K562 (cell line): ENCODE measurements at regions not wholly inside any gene's neighbourhood (a gene's known extent, or its start where the extent isn't known, plus 50 kb on each side); places are given as distances from the start of the nearest gene placed in this dataset.
A peak's percentile ranks its signal among the peaks of the same experiment; 100 is the strongest.

Experiments used
- ATAC-seq: fragments of 200-7000 bp; cut with Tn5 transposase; 3 replicates; pipeline ENCODE4 v1.9.1; 2020; ENCODE audit warnings: moderate library complexity
- BruUV-seq: library from RNA; stranded (reverse); fragments of 400-500 nt; replicated peaks from 2 replicates; lab custom pipeline; 2021; lab: Mats Ljungman, UMichigan
- CTCF ChIA-PET: fragments of 300-600 bp; formaldehyde crosslinking; extraction: SDS; loops from one replicate; lab custom pipeline; 2021; ENCODE audit warnings: low intra/inter-chr PET ratio; lab: Yijun Ruan, JAX
- POLR2A ChIA-PET: fragments of 300-600, 350-650 bp; sonication (Branson Sonifier 250); formaldehyde crosslinking; extraction: SDS; loops from one replicate; lab custom pipeline; 2021; ENCODE audit warnings: antibody characterized with exemption, inconsistent platforms; lab: Yijun Ruan, JAX
- DNase-seq, 4 experiments: peaks; one replicate each; pipeline versions ENCODE4 v3.0.0 to v3.0.0-alpha.2; 2011 to 2018; ENCODE audit warnings: low spot score in 3 of 4, mixed read lengths in 3 of 4; ENCODE audit errors: extremely low read depth in 1 of 4
- FAIRE-seq: peaks from 2 replicates; lab custom pipeline; 2011; peaks lifted over from hg19 to GRCh38; lab: Jason Lieb, UNC
- H2AFZ ChIP-seq: 2 replicates; pipeline ENCODE4 v1.6.0; 2011; ENCODE audit warnings: low read depth, low read length, control low read depth, inconsistent platforms
- H3K27ac ChIP-seq: fragments of 200-600 bp; 3 replicates; pipeline ENCODE4 v1.8.0; 2011; ENCODE audit warnings: low read depth, mild to moderate bottlenecking, control low read depth, inconsistent platforms, low read length, moderate library complexity, mixed read lengths; ENCODE audit errors: extremely low read depth
- H3K27me3 ChIP-seq, 2 experiments: fragments of 300-600 bp in 1 of 2; 2 replicates in 1 of 2; 3 replicates in 1 of 2; pipeline versions ENCODE4 v1.6.0 to v1.8.0; 2011; ENCODE audit warnings: inconsistent platforms in 2 of 2, low read length in 2 of 2, mild to moderate bottlenecking in 1 of 2, mixed read lengths in 1 of 2, moderate library complexity in 1 of 2; ENCODE audit not compliant: control insufficient read depth in 2 of 2, insufficient read depth in 2 of 2
- H3K36me3 ChIP-seq: fragments of 300-600 bp; 3 replicates; pipeline ENCODE4 v1.8.0; 2011; ENCODE audit warnings: mild to moderate bottlenecking, low read length, inconsistent platforms; ENCODE audit not compliant: control insufficient read depth, insufficient read depth
- H3K4me1 ChIP-seq, 2 experiments: fragments of 200-600 bp in 1 of 2; replicated peaks in 1 of 2; 2 replicates in 1 of 2; 3 replicates in 1 of 2; pipeline versions ENCODE4 v1.5.1 to v1.8.0; 2011; ENCODE audit warnings: inconsistent platforms in 2 of 2, low read length in 2 of 2, mild to moderate bottlenecking in 1 of 2, mixed read lengths in 1 of 2, moderate library complexity in 1 of 2; ENCODE audit not compliant: control insufficient read depth in 2 of 2, insufficient read depth in 2 of 2
- H3K4me2 ChIP-seq: 2 replicates; pipeline ENCODE4 v1.6.1; 2011; ENCODE audit warnings: low read length, control low read depth, inconsistent platforms, mixed read lengths; ENCODE audit not compliant: insufficient read depth
- H3K4me3 ChIP-seq: fragments of 200-600 bp; sonication (generic), shearing (Covaris generic); 2 replicates; pipeline ENCODE4 v1.5.1; 2016; ENCODE audit warnings: control low read depth, inconsistent platforms
- H3K79me2 ChIP-seq: fragments of 200-600 bp; 3 replicates; pipeline ENCODE4 v1.8.0; 2011; ENCODE audit warnings: low read length, inconsistent platforms; ENCODE audit not compliant: control insufficient read depth, insufficient read depth
- H3K9ac ChIP-seq, 2 experiments: 2 replicates each; pipeline versions ENCODE4 v1.6.0 to v1.6.1; 2011; ENCODE audit warnings: low read depth in 2 of 2, low read length in 2 of 2, control low read depth in 1 of 2, inconsistent platforms in 1 of 2, mild to moderate bottlenecking in 1 of 2, mixed read lengths in 1 of 2; ENCODE audit not compliant: insufficient read depth in 1 of 2
- H3K9me1 ChIP-seq: one replicate; pipeline ENCODE4 v1.6.0; 2011; ENCODE audit warnings: inconsistent platforms, mild to moderate bottlenecking, low read length, moderate library complexity; ENCODE audit not compliant: control insufficient read depth, insufficient read depth
- H3K9me3 ChIP-seq: replicated peaks from 2 replicates; pipeline ENCODE4 v1.5.1; 2011; ENCODE audit warnings: low read depth, low read length, inconsistent platforms; ENCODE audit not compliant: control insufficient read depth, insufficient read depth
- H4K20me1 ChIP-seq: replicated peaks from 2 replicates; pipeline ENCODE4 v1.6.1; 2011; ENCODE audit warnings: low read length, inconsistent platforms, mixed read lengths; ENCODE audit not compliant: control insufficient read depth, insufficient read depth
- ARID1B ChIP-seq: fragments of 450-650 bp; IDR thresholded peaks from 2 replicates; pipeline ENCODE4 v1.6.1; 2016; ENCODE audit warnings: antibody characterized with exemption, mild to moderate bottlenecking, inconsistent platforms
- ATF3 ChIP-seq, 2 experiments: fragments of 450-650 bp in 1 of 2; sonication (generic) in 1 of 2; formaldehyde crosslinking in 1 of 2; IDR thresholded peaks in 1 of 2; conservative IDR thresholded peaks in 1 of 2; 2 replicates each; pipeline versions ENCODE4 v1.6.1 to v1.8.1; 2016 to 2023; ENCODE audit warnings: mild to moderate bottlenecking in 2 of 2, moderate library complexity in 2 of 2, inconsistent platforms in 1 of 2, missing genetic modification reagents in 1 of 2
- CBFA2T2 ChIP-seq: fragments of 450-650 bp; conservative IDR thresholded peaks from 2 replicates; pipeline ENCODE4 v1.6.1; 2017; ENCODE audit warnings: mild to moderate bottlenecking
- CTBP1 ChIP-seq: fragments of 450-650 bp; IDR thresholded peaks from 2 replicates; pipeline ENCODE4 v1.6.1; 2016; ENCODE audit warnings: borderline replicate concordance
- DPF2 ChIP-seq: fragments of 450-650 bp; IDR thresholded peaks from 2 replicates; pipeline ENCODE4 v1.6.1; 2016
- FOSL1 ChIP-seq: fragments of 200-800 bp; sonication (Bioruptor generic); conservative IDR thresholded peaks from 2 replicates; pipeline ENCODE4 v1.6.1; 2016; ENCODE audit warnings: missing genetic modification characterization, missing compliant biosample characterization
- JUN ChIP-seq, 2 experiments: sonication (generic) in 1 of 2; formaldehyde crosslinking in 1 of 2; IDR thresholded peaks; 2 replicates each; pipeline versions ENCODE4 v1.6.1 to v1.8.0; 2012 to 2022; ENCODE audit warnings: borderline replicate concordance in 2 of 2, mild to moderate bottlenecking in 2 of 2, improper control_type of control experiment in 1 of 2, low read depth in 1 of 2, low read length in 1 of 2, missing genetic modification reagents in 1 of 2
- KHSRP ChIP-seq: fragments of 450-650 bp; IDR thresholded peaks from 2 replicates; pipeline ENCODE4 v1.6.1; 2017
- SOX6 ChIP-seq: fragments of 450-650 bp; IDR thresholded peaks from 2 replicates; pipeline ENCODE4 v1.6.1; 2014; ENCODE audit warnings: mild to moderate bottlenecking
- SPI1 ChIP-seq: IDR thresholded peaks from 2 replicates; pipeline ENCODE4 v1.6.1; 2011; ENCODE audit warnings: low read depth, low read length, control low read depth, borderline replicate concordance
- TAL1 ChIP-seq: fragments of 450-650 bp; IDR thresholded peaks from 2 replicates; pipeline ENCODE4 v1.6.1; 2016; ENCODE audit warnings: mild to moderate bottlenecking
- TBP ChIP-seq: optimal IDR thresholded peaks from 2 replicates; pipeline ENCODE3; 2011; ENCODE audit warnings: low read depth, low read length, improper control_type of control experiment
- TCF3 ChIP-seq: sonication (generic); formaldehyde crosslinking; IDR thresholded peaks from 2 replicates; pipeline ENCODE4 v1.4.0; 2020; ENCODE audit warnings: mild to moderate bottlenecking, missing genetic modification reagents
- TEAD1 ChIP-seq, 2 experiments: fragments of 450-650 bp in 1 of 2; sonication (generic) in 1 of 2; formaldehyde crosslinking; IDR thresholded peaks; 2 replicates each; pipeline versions ENCODE4 v1.4.0 to v1.8.0; 2020 to 2022; ENCODE audit warnings: mild to moderate bottlenecking in 2 of 2, missing genetic modification reagents in 1 of 2
- ZNF778 ChIP-seq: fragments of 450-650 bp; formaldehyde crosslinking; IDR thresholded peaks from 2 replicates; pipeline ENCODE4 v1.4.0; 2020; ENCODE audit warnings: mild to moderate bottlenecking, moderate library complexity
- WGBS: fragments of 100-300 bp; shearing (Covaris generic); methylation state at CpG from one replicate; pipeline ENCODE4 v1.1.6; 2016; ENCODE audit warnings: low coverage, mixed read lengths; ENCODE audit not compliant: insufficient coverage; ENCODE audit errors: missing lambda C conversion rate; 5-methylcytosine and 5-hydroxymethylcytosine counted together
- in situ Hi-C: fragments of 300-500 bp; cut with MboI; formaldehyde crosslinking; loops from 4 replicates; pipeline ENCODE4 v1.15.0; 2018; ENCODE audit warnings: inconsistent platforms, mixed read lengths
- intact Hi-C: fragments of 100-400 bp; cut with micrococcal nuclease; formaldehyde crosslinking; loops from 2 replicates; pipeline ENCODE4 v1.14.2; 2022

GRCh38 chr7:128174386-128174785 is 66.7 kb upstream of the LEP start:
- BruUV-seq: no TSS peak
- ChIA-PET CTCF (no interaction called here), POLR2A (interaction anchor here (0.6 to 1.2 kb wide), 3 partner anchors 11 to 408 kb away, joined by 3 to 4 read pairs (median 3); no protein-coding TSS in a partner anchor)
- Histone ChIP-seq H3K9ac (no peak overlapping the region; a peak in 1 of 4 replicates), H2AFZ (no peak overlapping the region), H3K9me1 (no peaks in the 10 kb centered on the region), H3K27ac (no peak overlapping the region), H3K4me2 (no peak overlapping the region), H3K4me3 (no peak overlapping the region), H3K36me3 (no peaks in the 10 kb centered on the region), H3K79me2 (no peaks in the 10 kb centered on the region), H4K20me1 (peaks cover 11% of the 10 kb centered on the region), H3K27me3 (peaks cover 41 to 75% of the 10 kb centered on the region in 2 experiments), H3K9me3 (no peaks in the 10 kb centered on the region), H3K4me1 (no peaks in the 10 kb centered on the region)
- under 1% methylated on average over 11 of the region's 11 CpGs for WGBS
- DNase-seq (no peak), FAIRE-seq (no peak), ATAC-seq (no peak)
- intact Hi-C loops (no loop called here), in situ Hi-C loops (no loop called here)
- TF ChIP-seq SPI1: 0 out of 2 replicates have a peak, but pooled peaks have one; percentile 13
- TF ChIP-seq KHSRP: no peak

- Histone ChIP-seq H3K9me1 (no peaks in the 10 kb centered on the region), H3K9ac (no peak overlapping the region), H3K27me3 (peaks cover 50 to 80% of the 10 kb centered on the region in 2 experiments), H4K20me1 (peaks cover 11% of the 10 kb centered on the region), H2AFZ (no peak overlapping the region), H3K4me2 (no peak overlapping the region), H3K36me3 (no peaks in the 10 kb centered on the region), H3K79me2 (no peaks in the 10 kb centered on the region), H3K9me3 (no peaks in the 10 kb centered on the region), H3K4me3 (no peak overlapping the region), H3K27ac (no peak overlapping the region), H3K4me1 (no peaks in the 10 kb centered on the region)
- WGBS: under 1% methylated on average over 7 of the region's 7 CpGs
- ChIA-PET CTCF (no interaction called here), POLR2A (no interaction called here)
- FAIRE-seq (no peak), ATAC-seq (peak; percentile 30; the same call in 2 of the 3 replicates), DNase-seq (peak in 1 of 4 experiments; percentile 40)
- intact Hi-C loops: no loop called here
- BruUV-seq: no TSS peak
- in situ Hi-C loops: no loop called here
- peak; percentile 31; the same call in 1 of the 2 replicates for TF ChIP-seq CTBP1
- no peak for TF ChIP-seq ZNF778 (CRISPR knock-in tag)
- TF ChIP-seq ARID1B: peak; percentile 58
- TF ChIP-seq TCF3 (CRISPR knock-in tag): peak; percentile 67
- TF ChIP-seq TAL1: peak; percentile 39
- peak; percentile 44; the same call in 1 of the 2 replicates for TF ChIP-seq ATF3 (IDR thresholded peaks at IDR 0.05)
- TF ChIP-seq ATF3 (CRISPR knock-in tag; conservative IDR thresholded peaks at IDR 0.05): no peak
- peak; percentile 82 for TF ChIP-seq FOSL1
- TF ChIP-seq CBFA2T2: peak; percentile 46
- peak; percentile 46; the same call in 1 of the 2 replicates for TF ChIP-seq DPF2
- TF ChIP-seq SOX6: peak; percentile 83
- 0 out of 4 replicates have a peak, but pooled peaks of 1 of the 2 experiments have one; percentile 26 for TF ChIP-seq TEAD1 (CRISPR knock-in tag; IDR thresholded peaks at IDR 0.05)
- 0 out of 2 replicates have a peak, but pooled peaks have one; percentile 42 for TF ChIP-seq JUN (IDR thresholded peaks at IDR 0.05; ENCODE audit: borderline replicate concordance, low read depth, low read length)
- no peak for TF ChIP-seq JUN (CRISPR knock-in tag; IDR thresholded peaks at IDR 0.05; ENCODE audit: borderline replicate concordance)
- TF ChIP-seq TBP: no peak
Observed at GRCh38 chr7:128176696-128177095, 64.4 kb upstream of the LEP start.
